Activated T-helper 2 cell treated with anti-CD3 and anti-CD28 coated beads, Interferon-gamma antibody, Interleukin-2, Interleukin-4, amounts not matched to agents 10 μg/mL and 5 μg/mL and 100 μg/mL, durations not matched to agents 14 hours and 24 hours and 36 hours (primary cell): ENCODE measurements at regions not wholly inside any gene's neighbourhood (a gene's known extent, or its start where the extent isn't known, plus 50 kb on each side); places are given as distances from the start of the nearest gene placed in this dataset.

Experiments used
- DNase-seq: peaks from one replicate; pipeline ENCODE4 v3.0.0; 2021; ENCODE audit warnings: low spot score
- H3K27ac Mint-ChIP-seq: one replicate; pipeline ENCODE4 v1.8.0; 2021; ENCODE audit warnings: mixed read lengths
- H3K27me3 Mint-ChIP-seq: one replicate; pipeline ENCODE4 v1.8.0; 2021; ENCODE audit warnings: low read depth, mixed read lengths
- H3K36me3 Mint-ChIP-seq: one replicate; pipeline ENCODE4 v1.8.0; 2021; ENCODE audit warnings: low read depth, mixed read lengths
- H3K4me1 Mint-ChIP-seq: one replicate; pipeline ENCODE4 v1.8.0; 2021; ENCODE audit warnings: low read depth, mixed read lengths
- H3K4me3 Mint-ChIP-seq: one replicate; pipeline ENCODE4 v1.8.0; 2021; ENCODE audit warnings: low read depth, mild to moderate bottlenecking, moderate library complexity, mixed read lengths
- H3K9me3 Mint-ChIP-seq: one replicate; pipeline ENCODE4 v1.8.0; 2021; ENCODE audit warnings: mixed read lengths
- intact Hi-C: fragments of 100-400 bp; cut with micrococcal nuclease; formaldehyde crosslinking; loops from one replicate; pipeline ENCODE4 v1.15.1; 2023

DNA sequence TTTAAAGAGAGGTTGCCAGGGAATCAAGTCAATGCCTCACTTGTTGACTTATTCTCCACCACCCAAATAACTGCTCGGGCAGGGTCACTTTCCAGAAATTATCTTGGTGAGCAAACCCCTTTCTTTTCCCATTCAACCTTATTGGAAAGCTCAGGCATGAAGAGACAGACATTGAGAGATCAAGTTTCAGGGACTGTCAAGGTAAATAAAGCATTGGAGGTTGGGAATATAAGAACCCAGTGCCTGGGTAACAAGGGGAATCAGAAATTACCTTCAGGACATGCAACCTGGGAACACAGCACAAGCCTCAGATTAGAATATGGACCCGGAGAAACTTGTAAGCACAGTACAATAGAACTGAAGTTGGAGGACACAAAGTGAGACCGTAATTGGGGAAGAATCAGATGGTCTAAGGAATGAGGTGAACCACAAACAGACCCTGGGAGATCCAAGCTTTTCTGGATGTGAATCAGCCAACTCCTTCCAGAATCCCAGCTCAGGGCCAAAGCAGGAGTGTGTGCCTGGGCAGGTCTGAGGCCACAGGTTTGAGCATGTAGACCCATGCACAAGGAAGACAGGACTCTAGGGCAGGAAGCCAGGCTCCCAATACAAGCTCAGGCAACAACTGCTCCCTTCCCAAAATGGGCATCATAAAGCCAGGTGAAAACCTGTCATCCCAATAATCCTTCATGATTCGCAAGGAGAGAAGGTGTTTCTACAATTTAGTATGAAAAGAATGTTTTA is 512.8 kb downstream of the MAFB start:
- intact Hi-C loops = no loop called here
- no peaks in the 10 kb centered on the region for H3K4me1 Mint-ChIP-seq
- H3K36me3 Mint-ChIP-seq = no peaks in the 10 kb centered on the region
- H3K27ac Mint-ChIP-seq = no peak overlapping the region
- no peaks in the 10 kb centered on the region for H3K27me3 Mint-ChIP-seq
- no peak for DNase-seq
- H3K4me3 Mint-ChIP-seq = no peak overlapping the region
- no peaks in the 10 kb centered on the region for H3K9me3 Mint-ChIP-seq

DNA sequence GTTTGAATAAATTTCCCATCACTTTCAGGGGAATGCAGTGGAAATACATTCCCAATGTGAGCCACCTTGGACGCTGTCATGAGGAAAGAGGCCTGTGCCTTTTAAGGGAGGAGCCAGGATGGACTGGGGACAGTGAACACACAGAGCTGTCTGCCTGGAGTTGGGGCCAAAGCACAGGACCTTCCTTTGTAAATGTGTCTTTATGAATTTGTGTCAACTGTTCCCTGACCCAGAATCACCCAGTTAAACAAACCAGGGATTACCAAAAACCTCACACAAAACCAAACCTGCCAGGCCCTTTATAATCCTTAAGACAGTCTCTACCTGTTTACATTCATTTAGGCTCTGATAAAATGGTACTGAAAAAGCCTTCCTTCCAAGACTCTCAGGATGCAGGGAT is 513.7 kb downstream of the MAFB start:
- no peaks in the 10 kb centered on the region for H3K4me1 Mint-ChIP-seq
- no peak for DNase-seq
- no peaks in the 10 kb centered on the region for H3K9me3 Mint-ChIP-seq
- H3K27me3 Mint-ChIP-seq = no peaks in the 10 kb centered on the region
- no peak overlapping the region for H3K27ac Mint-ChIP-seq
- intact Hi-C loops = no loop called here
- no peaks in the 10 kb centered on the region for H3K36me3 Mint-ChIP-seq
- no peak overlapping the region for H3K4me3 Mint-ChIP-seq

DNA sequence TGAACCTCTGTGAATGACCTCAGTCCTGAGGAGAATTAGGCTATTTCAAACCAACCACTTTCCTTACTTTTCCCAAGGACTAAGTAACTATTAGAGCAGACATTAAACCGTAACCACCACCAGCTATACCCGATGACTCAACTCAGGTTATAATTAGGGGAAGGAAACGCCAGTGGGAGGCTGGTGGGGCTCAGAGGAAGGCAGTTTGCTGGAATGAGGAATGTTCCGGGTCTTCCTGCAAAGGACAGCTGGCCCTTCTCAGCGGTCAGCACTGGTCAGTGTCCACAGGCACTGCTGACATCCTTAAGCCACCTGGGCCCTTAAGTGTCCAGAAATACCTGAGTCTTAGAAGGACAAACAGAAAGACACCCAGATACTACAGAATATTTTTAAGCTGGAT is 515.2 kb downstream of the MAFB start:
- no peak overlapping the region for H3K4me3 Mint-ChIP-seq
- no peaks in the 10 kb centered on the region for H3K36me3 Mint-ChIP-seq

DNA sequence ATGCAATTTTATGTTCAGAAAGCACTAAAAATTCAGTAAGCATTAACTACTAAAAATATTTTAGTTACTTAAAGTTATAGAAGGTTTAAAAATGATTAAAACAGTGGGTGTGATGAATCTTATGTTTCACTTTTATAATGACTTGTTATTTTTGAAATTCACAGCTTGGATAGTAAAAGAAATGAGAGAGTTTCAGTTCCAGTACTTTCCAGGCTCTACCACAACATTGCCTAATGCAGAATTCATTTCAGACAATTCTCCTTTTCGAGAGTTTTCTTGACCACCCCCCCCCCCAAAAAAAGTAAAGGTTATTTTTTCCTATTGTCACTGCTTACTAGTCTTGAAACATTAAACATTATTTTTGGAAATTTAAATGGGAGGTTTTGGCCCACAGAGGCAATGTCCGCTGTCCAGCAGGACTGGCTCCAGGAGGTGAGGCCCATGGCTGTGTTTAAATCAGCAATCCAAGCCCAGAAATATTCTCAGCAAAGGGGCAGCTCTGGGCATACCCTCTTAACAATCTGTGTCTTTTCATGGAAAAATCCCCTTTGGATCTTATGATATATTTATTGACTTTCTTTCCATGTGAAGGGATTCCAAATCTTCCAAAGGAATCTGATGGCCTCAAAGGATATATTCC is 519.9 kb downstream of the MAFB start:
- no peaks in the 10 kb centered on the region for H3K9me3 Mint-ChIP-seq
- intact Hi-C loops = loop anchor here (10.0 kb wide), 1 partner anchor 516 kb away; the partner anchor contains the start of gene MAFB
- no peak for DNase-seq
- H3K27me3 Mint-ChIP-seq = no peaks in the 10 kb centered on the region
- H3K4me1 Mint-ChIP-seq = no peaks in the 10 kb centered on the region
- H3K27ac Mint-ChIP-seq = no peak overlapping the region
- H3K4me3 Mint-ChIP-seq = no peak overlapping the region
- no peaks in the 10 kb centered on the region for H3K36me3 Mint-ChIP-seq

More for the DNA sequence above, 515.2 kb downstream of the MAFB start:
- Mint-ChIP-seq H3K27me3 (no peaks in the 10 kb centered on the region), H3K9me3 (no peaks in the 10 kb centered on the region), H3K27ac (no peak overlapping the region), H3K4me1 (no peaks in the 10 kb centered on the region)
- DNase-seq = no peak
- intact Hi-C loops = no loop called here

DNA sequence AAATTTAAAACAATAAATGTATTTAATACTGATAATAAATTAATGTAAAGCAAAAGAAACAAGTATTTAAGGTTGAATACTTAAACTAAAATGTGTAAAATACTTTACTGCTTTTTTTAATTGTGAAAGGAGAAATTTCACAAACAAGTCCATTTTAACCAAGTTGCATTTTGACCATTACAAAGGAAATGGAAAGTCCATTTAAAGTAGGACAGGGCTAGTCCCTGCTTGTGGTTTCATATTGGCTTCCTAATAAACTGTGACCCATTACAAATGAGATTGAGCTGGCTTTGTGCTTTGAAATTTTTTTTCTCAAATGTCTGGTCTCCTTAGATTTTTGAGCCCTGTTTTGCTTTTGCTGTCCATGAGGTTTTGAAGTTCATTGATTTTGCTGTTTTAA is 527.6 kb downstream of the MAFB start:
- no peaks in the 10 kb centered on the region for H3K4me1 Mint-ChIP-seq
- no peaks in the 10 kb centered on the region for H3K27me3 Mint-ChIP-seq
- no peak overlapping the region for H3K4me3 Mint-ChIP-seq
- no peak overlapping the region for H3K27ac Mint-ChIP-seq
- intact Hi-C loops = loop anchor here (10.0 kb wide), 1 partner anchor 523 kb away; the partner anchor contains the start of gene MAFB
- H3K9me3 Mint-ChIP-seq = no peaks in the 10 kb centered on the region
- no peaks in the 10 kb centered on the region for H3K36me3 Mint-ChIP-seq
- no peak for DNase-seq

DNA sequence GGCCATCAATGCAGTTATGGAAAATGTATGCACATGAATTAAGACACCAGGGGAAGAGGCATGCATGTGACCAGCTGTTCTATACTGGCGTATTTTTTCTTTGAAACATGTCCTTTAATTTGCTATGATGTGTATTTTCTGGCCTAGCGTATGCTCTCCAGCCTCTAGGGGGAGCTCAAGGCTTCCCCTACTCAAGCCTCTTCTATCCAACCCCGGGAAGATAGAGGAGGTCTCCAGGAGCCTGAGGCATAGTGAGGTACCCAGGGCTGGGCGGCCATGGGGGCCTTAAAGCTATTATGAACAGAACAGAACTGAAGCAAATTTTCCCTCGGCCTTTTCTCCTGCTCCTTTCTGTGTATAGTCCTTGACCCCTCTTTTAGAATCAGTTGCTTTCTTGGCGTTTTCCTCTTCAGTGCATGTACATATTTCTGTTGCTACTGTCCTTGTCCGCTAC is 528.9 kb downstream of the MAFB start:
- H3K27ac Mint-ChIP-seq = no peak overlapping the region
- DNase-seq = no peak
- no peaks in the 10 kb centered on the region for H3K27me3 Mint-ChIP-seq
- intact Hi-C loops = loop anchor here (10.0 kb wide), 1 partner anchor 525 kb away; the partner anchor contains the start of gene MAFB
- H3K9me3 Mint-ChIP-seq = no peaks in the 10 kb centered on the region
- H3K36me3 Mint-ChIP-seq = no peaks in the 10 kb centered on the region
- H3K4me1 Mint-ChIP-seq = no peaks in the 10 kb centered on the region
- no peak overlapping the region for H3K4me3 Mint-ChIP-seq

DNA sequence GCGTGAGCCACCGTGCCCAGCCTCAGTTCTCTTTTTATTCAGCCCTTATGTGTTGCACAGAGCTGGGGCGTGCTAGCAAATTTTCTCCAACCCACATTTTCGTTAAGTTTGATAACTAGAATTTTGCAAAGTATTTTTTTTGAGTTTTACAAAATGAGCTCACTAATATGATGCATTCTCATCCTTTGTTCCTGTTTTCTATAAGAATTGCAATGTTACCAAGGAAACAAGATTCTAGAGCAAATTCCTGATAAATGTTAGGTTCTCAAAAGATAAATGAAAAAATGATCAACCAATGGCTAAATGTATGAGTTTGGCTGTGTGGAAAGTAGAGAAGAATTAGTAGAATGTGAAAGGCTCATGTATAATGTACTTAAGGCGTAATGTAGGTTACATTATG is 529.8 kb downstream of the MAFB start:
- no peaks in the 10 kb centered on the region for H3K36me3 Mint-ChIP-seq
- DNase-seq = no peak
- no peak overlapping the region for H3K4me3 Mint-ChIP-seq
- intact Hi-C loops = no loop called here
- H3K27me3 Mint-ChIP-seq = no peaks in the 10 kb centered on the region
- no peak overlapping the region for H3K27ac Mint-ChIP-seq
- H3K4me1 Mint-ChIP-seq = no peaks in the 10 kb centered on the region
- H3K9me3 Mint-ChIP-seq = no peaks in the 10 kb centered on the region

DNA sequence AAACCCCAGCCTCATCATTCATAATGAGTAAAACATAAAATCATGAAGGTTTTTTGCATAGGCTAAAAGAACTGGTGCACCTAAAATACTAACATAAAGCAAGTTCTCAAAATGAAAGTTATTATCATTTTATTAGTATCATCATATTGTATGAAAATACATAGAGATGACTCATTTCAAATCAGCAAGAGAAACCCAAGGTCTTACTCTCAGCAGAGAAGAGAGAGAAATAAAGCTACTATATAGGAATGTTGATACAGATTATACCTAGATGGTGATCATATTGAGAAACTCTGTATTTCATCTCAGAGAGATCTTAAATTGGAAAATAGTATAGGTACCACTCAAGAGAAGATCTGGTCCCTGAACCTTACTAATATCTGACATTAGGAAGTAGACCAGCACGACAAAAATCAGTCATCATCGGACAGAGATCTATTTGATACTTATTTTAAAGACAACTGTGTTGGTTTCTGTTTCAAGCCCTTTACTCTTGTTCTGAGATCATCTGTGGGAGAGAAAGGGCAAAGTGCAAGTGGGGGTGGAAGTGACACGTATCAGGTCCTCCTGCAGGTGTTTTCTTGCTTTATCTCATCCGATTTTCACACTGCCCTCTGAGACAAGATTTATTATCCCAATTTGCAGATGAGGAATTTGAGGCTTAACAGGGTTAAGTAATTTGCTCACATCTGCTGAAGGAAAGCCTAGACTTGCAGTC is 532.3 kb downstream of the MAFB start:
- H3K4me1 Mint-ChIP-seq = no peaks in the 10 kb centered on the region
- H3K36me3 Mint-ChIP-seq = no peaks in the 10 kb centered on the region
- no peak for DNase-seq
- no peak overlapping the region for H3K4me3 Mint-ChIP-seq
- no peaks in the 10 kb centered on the region for H3K9me3 Mint-ChIP-seq
- no peak overlapping the region for H3K27ac Mint-ChIP-seq
- H3K27me3 Mint-ChIP-seq = no peaks in the 10 kb centered on the region
- intact Hi-C loops = no loop called here

DNA sequence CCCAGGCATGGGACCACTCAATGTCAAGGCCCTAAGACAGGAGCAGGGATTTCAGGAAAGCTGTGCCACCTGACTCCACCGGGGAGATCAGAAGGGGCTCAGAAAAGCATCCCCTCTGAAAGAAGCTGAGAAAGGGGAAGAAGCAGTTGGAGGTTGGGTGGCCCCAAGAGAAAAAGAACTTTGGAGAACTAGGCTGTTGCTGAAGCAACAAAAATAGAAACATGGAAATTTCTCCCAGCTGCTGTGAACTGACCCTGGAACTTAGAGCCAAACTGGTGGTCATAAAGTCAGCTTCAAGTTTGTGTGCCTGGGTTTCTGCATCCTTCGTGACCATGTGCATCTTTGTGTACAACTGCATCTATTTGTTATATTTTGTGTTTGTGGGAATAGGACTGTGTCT is 534.5 kb downstream of the MAFB start:
- H3K27ac Mint-ChIP-seq = no peak overlapping the region
- H3K27me3 Mint-ChIP-seq = no peaks in the 10 kb centered on the region
- no peaks in the 10 kb centered on the region for H3K9me3 Mint-ChIP-seq
- H3K4me1 Mint-ChIP-seq = no peaks in the 10 kb centered on the region
- no peaks in the 10 kb centered on the region for H3K36me3 Mint-ChIP-seq
- no peak overlapping the region for H3K4me3 Mint-ChIP-seq
- intact Hi-C loops = no loop called here
- DNase-seq = no peak

DNA sequence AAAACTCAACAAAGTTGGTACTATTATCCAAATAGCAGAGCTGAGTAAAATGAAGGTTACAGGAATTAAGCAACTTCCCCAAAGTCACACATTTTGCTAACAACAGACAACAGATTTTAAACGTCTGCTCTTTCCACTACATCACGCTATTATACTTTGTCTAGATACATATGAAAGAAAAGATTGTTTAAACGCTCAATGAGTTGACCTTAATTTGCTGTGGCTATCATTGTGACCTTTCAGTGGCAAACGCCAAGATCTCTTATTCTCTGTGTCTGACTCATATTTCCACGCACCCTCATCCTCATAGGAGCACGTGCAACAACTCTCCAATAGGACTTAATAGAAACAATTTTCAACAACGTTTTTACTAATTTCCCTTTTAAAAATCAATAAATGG is 540.1 kb downstream of the MAFB start:
- intact Hi-C loops = no loop called here
- H3K9me3 Mint-ChIP-seq = no peaks in the 10 kb centered on the region
- no peak overlapping the region for H3K4me3 Mint-ChIP-seq
- no peak for DNase-seq
- no peaks in the 10 kb centered on the region for H3K36me3 Mint-ChIP-seq
- no peaks in the 10 kb centered on the region for H3K27me3 Mint-ChIP-seq
- H3K4me1 Mint-ChIP-seq = no peaks in the 10 kb centered on the region
- no peak overlapping the region for H3K27ac Mint-ChIP-seq

DNA sequence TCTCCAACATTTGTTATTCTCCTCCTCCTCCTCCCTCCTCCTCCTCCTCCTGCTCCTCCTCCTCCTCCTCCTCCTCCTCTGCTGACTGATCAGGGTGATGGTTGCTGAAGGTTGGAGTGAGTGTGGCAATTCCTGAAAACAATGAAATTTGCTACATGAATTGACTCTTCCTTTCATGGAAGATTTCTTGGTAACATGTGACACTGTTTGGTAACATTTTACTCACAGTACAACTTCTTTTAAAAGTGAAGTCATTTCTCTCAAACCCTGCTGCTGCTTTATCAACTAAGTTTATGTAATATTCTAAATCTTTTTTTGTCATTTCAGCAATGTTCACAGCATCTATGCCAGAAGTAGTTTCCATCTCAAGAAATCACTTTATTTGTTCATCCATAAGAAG is 543.0 kb downstream of the MAFB start:
- H3K4me3 Mint-ChIP-seq = no peak overlapping the region
- H3K36me3 Mint-ChIP-seq = no peaks in the 10 kb centered on the region
- H3K27ac Mint-ChIP-seq = no peak overlapping the region
- no peaks in the 10 kb centered on the region for H3K27me3 Mint-ChIP-seq
- H3K4me1 Mint-ChIP-seq = no peaks in the 10 kb centered on the region
- no peaks in the 10 kb centered on the region for H3K9me3 Mint-ChIP-seq
- DNase-seq = no peak
- intact Hi-C loops = no loop called here

DNA sequence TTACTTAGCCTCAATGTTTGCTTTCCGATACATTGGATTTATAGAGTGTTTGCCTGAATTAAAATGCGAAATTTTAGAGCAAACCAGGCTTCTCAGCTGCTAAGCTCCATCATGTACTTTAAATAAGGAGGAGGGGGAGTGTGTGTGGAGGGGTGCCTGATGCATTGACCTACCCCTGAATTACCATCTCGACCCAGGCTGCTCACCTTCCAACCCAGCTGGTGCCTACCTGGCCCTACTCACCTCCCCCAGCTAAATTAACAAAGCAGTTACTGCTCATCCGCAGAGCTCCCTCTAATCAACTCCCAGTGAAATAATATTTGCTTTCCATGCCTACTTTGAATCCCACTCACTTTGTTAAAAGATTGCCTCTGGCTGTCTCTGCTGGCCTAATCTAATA is 544.5 kb downstream of the MAFB start:
- H3K27ac Mint-ChIP-seq = no peak overlapping the region
- intact Hi-C loops = no loop called here
- no peak overlapping the region for H3K4me3 Mint-ChIP-seq
- H3K4me1 Mint-ChIP-seq = no peaks in the 10 kb centered on the region
- no peaks in the 10 kb centered on the region for H3K9me3 Mint-ChIP-seq
- no peak for DNase-seq
- no peaks in the 10 kb centered on the region for H3K27me3 Mint-ChIP-seq
- no peaks in the 10 kb centered on the region for H3K36me3 Mint-ChIP-seq

DNA sequence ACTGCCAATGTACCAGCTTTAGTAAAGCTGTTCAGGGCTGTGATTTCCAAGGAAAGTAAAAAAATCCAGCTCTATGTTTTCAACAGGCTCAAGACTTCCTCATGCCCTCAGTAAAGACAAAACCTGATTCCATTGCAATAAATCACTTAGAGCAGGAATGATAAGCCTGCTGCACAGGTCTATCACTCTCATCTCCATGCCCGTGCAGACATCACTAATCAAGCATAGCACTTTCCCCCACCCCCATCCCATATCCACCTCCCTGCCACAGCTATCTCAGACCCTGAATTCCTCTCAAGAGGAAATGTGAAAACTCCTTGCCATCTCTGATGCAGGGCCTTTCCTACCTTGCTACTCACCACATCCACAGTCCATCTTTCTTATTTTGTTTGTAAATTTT is 554.9 kb downstream of the MAFB start:
- Mint-ChIP-seq H3K27ac (no peak overlapping the region), H3K4me1 (no peaks in the 10 kb centered on the region), H3K27me3 (no peaks in the 10 kb centered on the region), H3K36me3 (no peaks in the 10 kb centered on the region), H3K4me3 (no peak overlapping the region), H3K9me3 (no peaks in the 10 kb centered on the region)
- DNase-seq = no peak
- intact Hi-C loops = no loop called here
